AG04449 (cell line): ENCODE measurements at regions not wholly inside any gene's neighbourhood (a gene's known extent, or its start where the extent isn't known, plus 50 kb on each side); places are given as distances from the start of the nearest gene placed in this dataset.

Source experiments
- CTCF ChIA-PET: fragments of 350-600 bp; formaldehyde crosslinking; extraction: SDS; loops from one replicate; lab custom pipeline; 2021; ENCODE audit warnings: antibody characterized with exemption; lab: Yijun Ruan, JAX
- POLR2A ChIA-PET: fragments of 400-600, 350-600 bp; formaldehyde crosslinking; extraction: SDS; loops from one replicate; lab custom pipeline; 2020; ENCODE audit warnings: antibody characterized with exemption, inconsistent platforms; lab: Yijun Ruan, JAX
- DNase-seq: peaks from one replicate; pipeline ENCODE4 v3.0.0-alpha.2; 2010; ENCODE audit warnings: low read depth, low spot score
- H3K4me3 ChIP-seq: 2 replicates; pipeline ENCODE4 v1.5.1; 2011; ENCODE audit warnings: low read depth, mild to moderate bottlenecking, control low read depth, low read length
- CTCF ChIP-seq: IDR thresholded peaks from one replicate; pipeline ENCODE4 v1.5.1; 2011; ENCODE audit warnings: mild to moderate bottlenecking, moderate library complexity, low read length, control low read depth, inconsistent platforms; ENCODE audit not compliant: insufficient read depth; ENCODE audit errors: missing control alignments

GRCh38 chr18:28760299-28760698, 583.4 kb upstream of the CDH2 start:
- DNase-seq = no peak
- POLR2A ChIA-PET = no interaction called here
- TF ChIP-seq CTCF = no peak
- CTCF ChIA-PET = no interaction called here
- H3K4me3 ChIP-seq = no peak overlapping the region

- H3K4me3 ChIP-seq = no peak overlapping the region
- POLR2A ChIA-PET = no interaction called here
- TF ChIP-seq CTCF = no peak
- CTCF ChIA-PET = interaction anchor here (1.4 kb wide), 1 partner anchor 13 kb away, joined by 3 read pairs; no protein-coding TSS in a partner anchor
- no peak for DNase-seq
Measured at GRCh38 chr18:28757466-28758008, 580.6 kb upstream of the CDH2 start.

GRCh38 chr18:28743115-28743514, 566.2 kb upstream of the CDH2 start:
- DNase-seq = no peak
- ChIA-PET CTCF (no interaction called here), POLR2A (no interaction called here)
- no peak for TF ChIP-seq CTCF
- no peak overlapping the region for H3K4me3 ChIP-seq

GRCh38 chr18:28740575-28740974, 563.6 kb upstream of the CDH2 start:
- TF ChIP-seq CTCF = no peak
- no peak overlapping the region for H3K4me3 ChIP-seq
- ChIA-PET POLR2A (no interaction called here), CTCF (no interaction called here)
- DNase-seq = no peak

GRCh38 chr18:28736951-28737350, 560.0 kb upstream of the CDH2 start:
- POLR2A ChIA-PET = no interaction called here
- no peak for TF ChIP-seq CTCF
- no peak overlapping the region for H3K4me3 ChIP-seq
- DNase-seq = no peak
- CTCF ChIA-PET = no interaction called here

GRCh38 chr18:28736223-28736622, 559.3 kb upstream of the CDH2 start:
- TF ChIP-seq CTCF = no peak
- no peak for DNase-seq
- POLR2A ChIA-PET = no interaction called here
- CTCF ChIA-PET = no interaction called here
- no peak overlapping the region for H3K4me3 ChIP-seq
